Activated naive CD4-positive, alpha-beta T cell treated with anti-CD3 and anti-CD28 coated beads, Interleukin-2, amount 10 ng/mL, durations not matched to agents 7 days and 5 days (primary cell): ENCODE measurements at regions not wholly inside any gene's neighbourhood (a gene's known extent, or its start where the extent isn't known, plus 50 kb on each side); places are given as distances from the start of the nearest gene placed in this dataset.
"Not testable (repeated sequence)": the region's sequence is repeated elsewhere in the genome, so short reads cannot be mapped to it uniquely, and the experiment has no call there.

Experiments used
- CTCF ChIA-PET: fragments of 350-600 bp; sonication (Branson Sonifier 250); formaldehyde crosslinking; loops from one replicate; lab custom pipeline; 2021; ENCODE audit warnings: antibody characterized with exemption; lab: Charles Lee
- DNase-seq: peaks from one replicate; pipeline ENCODE4 v3.0.0-alpha.2; 2020
- H3K27ac Mint-ChIP-seq: one replicate; pipeline ENCODE4 v1.8.0; 2021; ENCODE audit warnings: mild to moderate bottlenecking, moderate library complexity, mixed read lengths
- H3K27me3 Mint-ChIP-seq: one replicate; pipeline ENCODE4 v1.8.0; 2021; ENCODE audit warnings: mild to moderate bottlenecking, mixed read lengths
- H3K36me3 Mint-ChIP-seq: one replicate; pipeline ENCODE4 v1.8.0; 2021; ENCODE audit warnings: mixed read lengths
- H3K4me1 Mint-ChIP-seq: one replicate; pipeline ENCODE4 v1.8.0; 2021; ENCODE audit warnings: mixed read lengths
- H3K4me3 Mint-ChIP-seq: one replicate; pipeline ENCODE4 v1.8.0; 2021; ENCODE audit warnings: mild to moderate bottlenecking, moderate library complexity, mixed read lengths
- H3K9me3 Mint-ChIP-seq: one replicate; pipeline ENCODE4 v1.8.0; 2021; ENCODE audit warnings: mixed read lengths

- DNase-seq, H3K27me3 Mint-ChIP-seq, H3K4me1 Mint-ChIP-seq, H3K27ac Mint-ChIP-seq, H3K36me3 Mint-ChIP-seq, CTCF ChIA-PET, H3K9me3 Mint-ChIP-seq, H3K4me3 Mint-ChIP-seq: not testable (repeated sequence)
These were observed 64.4 kb upstream of the LPCAT1 start for GRCh38 chr5:1588071-1588694.

GRCh38 chr5:1583081-1583875 is 59.5 kb upstream of the LPCAT1 start:
- H3K36me3 Mint-ChIP-seq, H3K9me3 Mint-ChIP-seq, H3K27me3 Mint-ChIP-seq, H3K4me1 Mint-ChIP-seq, H3K4me3 Mint-ChIP-seq, DNase-seq, H3K27ac Mint-ChIP-seq: not testable (repeated sequence)
- CTCF ChIA-PET = interaction anchor here (0.7 kb wide), 1 partner anchor 62 kb away, joined by 3 read pairs; no protein-coding TSS in a partner anchor

GRCh38 chr5:1579389-1579788 is 55.6 kb upstream of the LPCAT1 start:
- CTCF ChIA-PET, H3K36me3 Mint-ChIP-seq, H3K9me3 Mint-ChIP-seq: not testable (repeated sequence)

GRCh38 chr5:1576851-1577250 is 53.1 kb upstream of the LPCAT1 start:
- H3K4me1 Mint-ChIP-seq, H3K27me3 Mint-ChIP-seq, H3K9me3 Mint-ChIP-seq, DNase-seq, H3K27ac Mint-ChIP-seq, CTCF ChIA-PET, H3K36me3 Mint-ChIP-seq, H3K4me3 Mint-ChIP-seq: not testable (repeated sequence)

More at GRCh38 chr5:1579389-1579788, 55.6 kb upstream of the LPCAT1 start:
- not testable (repeated sequence) for H3K4me1 Mint-ChIP-seq, H3K27me3 Mint-ChIP-seq, H3K27ac Mint-ChIP-seq, DNase-seq, H3K4me3 Mint-ChIP-seq

GRCh38 chr5:1575991-1576714 is 52.4 kb upstream of the LPCAT1 start:
- DNase-seq, H3K4me1 Mint-ChIP-seq, CTCF ChIA-PET, H3K9me3 Mint-ChIP-seq, H3K4me3 Mint-ChIP-seq, H3K27ac Mint-ChIP-seq, H3K36me3 Mint-ChIP-seq, H3K27me3 Mint-ChIP-seq: not testable (repeated sequence)

GRCh38 chr5:1575491-1575890 is 51.7 kb upstream of the LPCAT1 start:
- H3K4me3 Mint-ChIP-seq, DNase-seq, CTCF ChIA-PET, H3K9me3 Mint-ChIP-seq, H3K36me3 Mint-ChIP-seq, H3K27ac Mint-ChIP-seq, H3K27me3 Mint-ChIP-seq, H3K4me1 Mint-ChIP-seq: not testable (repeated sequence)

- H3K27me3 Mint-ChIP-seq, H3K27ac Mint-ChIP-seq, CTCF ChIA-PET, H3K4me3 Mint-ChIP-seq, DNase-seq, H3K9me3 Mint-ChIP-seq, H3K4me1 Mint-ChIP-seq: not testable (repeated sequence)
- peaks cover 13% of the 10 kb centered on the region for H3K36me3 Mint-ChIP-seq
These were observed 50.2 kb upstream of the LPCAT1 start for GRCh38 chr5:1574023-1574318.

- H3K9me3 Mint-ChIP-seq, H3K27me3 Mint-ChIP-seq, H3K36me3 Mint-ChIP-seq, H3K4me3 Mint-ChIP-seq, DNase-seq, CTCF ChIA-PET, H3K27ac Mint-ChIP-seq, H3K4me1 Mint-ChIP-seq: not testable (repeated sequence)
These were observed 49.7 kb upstream of the LPCAT1 start for GRCh38 chr5:1573217-1574022.
